ENCODE measurements at regions not wholly inside any gene's neighbourhood (a gene's known extent, or its start where the extent isn't known, plus 50 kb on each side); places are given as distances from the start of the nearest gene placed in this dataset.

- no peaks in the 10 kb centered on the region for H3K36me3 ChIP-seq
- no peaks in the 10 kb centered on the region for H3K9me3 ChIP-seq
- TF ChIP-seq, protein P1, sequence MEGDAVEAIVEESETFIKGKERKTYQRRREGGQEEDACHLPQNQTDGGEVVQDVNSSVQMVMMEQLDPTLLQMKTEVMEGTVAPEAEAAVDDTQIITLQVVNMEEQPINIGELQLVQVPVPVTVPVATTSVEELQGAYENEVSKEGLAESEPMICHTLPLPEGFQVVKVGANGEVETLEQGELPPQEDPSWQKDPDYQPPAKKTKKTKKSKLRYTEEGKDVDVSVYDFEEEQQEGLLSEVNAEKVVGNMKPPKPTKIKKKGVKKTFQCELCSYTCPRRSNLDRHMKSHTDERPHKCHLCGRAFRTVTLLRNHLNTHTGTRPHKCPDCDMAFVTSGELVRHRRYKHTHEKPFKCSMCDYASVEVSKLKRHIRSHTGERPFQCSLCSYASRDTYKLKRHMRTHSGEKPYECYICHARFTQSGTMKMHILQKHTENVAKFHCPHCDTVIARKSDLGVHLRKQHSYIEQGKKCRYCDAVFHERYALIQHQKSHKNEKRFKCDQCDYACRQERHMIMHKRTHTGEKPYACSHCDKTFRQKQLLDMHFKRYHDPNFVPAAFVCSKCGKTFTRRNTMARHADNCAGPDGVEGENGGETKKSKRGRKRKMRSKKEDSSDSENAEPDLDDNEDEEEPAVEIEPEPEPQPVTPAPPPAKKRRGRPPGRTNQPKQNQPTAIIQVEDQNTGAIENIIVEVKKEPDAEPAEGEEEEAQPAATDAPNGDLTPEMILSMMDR (IDR thresholded peaks at IDR 0.05) = no peak
- H3K4me3 ChIP-seq = no peak overlapping the region
- DNase-seq (ENCODE audit: low spot score in 2 of 2) = no peak
- intact Hi-C loops (cut with DNase I) = no loop called here
- no peaks in the 10 kb centered on the region for H3K4me1 ChIP-seq
- no peaks in the 10 kb centered on the region for H3K27me3 ChIP-seq
- no peak overlapping the region for H3K27ac ChIP-seq
Measured at GRCh38 chr1:48099072-48099773, 102.0 kb upstream of the TRABD2B start.

DNA sequence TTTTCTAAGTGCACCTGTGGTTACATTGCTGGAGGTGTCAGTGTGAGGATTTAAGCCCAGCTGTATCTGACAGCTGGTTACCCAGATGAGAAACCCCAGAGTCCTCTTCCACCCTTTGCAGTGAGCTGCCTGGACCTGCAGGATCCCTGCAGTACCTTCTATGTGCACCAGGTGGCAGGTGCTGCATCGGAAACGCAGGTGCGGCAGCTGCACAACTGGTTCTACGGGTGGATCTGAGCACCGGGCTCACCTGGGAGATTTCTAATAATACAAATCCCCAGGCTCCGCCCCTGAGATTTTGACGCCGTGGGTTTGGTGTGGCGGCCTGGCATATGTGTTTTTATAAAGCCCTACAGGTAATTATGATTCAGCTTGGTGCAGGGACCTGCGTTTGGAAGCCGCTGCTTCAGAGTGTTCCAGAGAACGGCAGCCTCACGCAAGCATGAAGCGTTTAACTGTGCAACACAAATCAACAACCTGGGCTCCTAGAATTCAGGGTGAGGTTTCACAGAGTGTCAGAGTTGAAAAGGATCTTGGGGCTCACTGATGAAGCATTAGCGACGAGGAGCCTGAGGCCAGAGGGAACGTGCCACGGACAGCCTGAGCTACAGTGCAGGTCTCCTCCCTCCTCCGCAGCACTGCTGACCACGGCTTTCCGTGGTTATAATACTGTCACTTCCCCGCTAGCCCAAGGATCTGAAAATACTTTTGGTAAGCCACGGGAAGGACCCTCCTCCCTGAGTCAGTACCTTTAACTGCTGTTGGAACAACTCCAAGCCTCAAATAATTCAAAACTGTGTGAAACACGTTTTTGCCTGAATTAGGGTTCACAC lies 96.7 kb upstream of the TRABD2B start:
- peak in 1 of 2 donors; percentile 71 for DNase-seq (ENCODE audit: low spot score in 2 of 2)
- Histone ChIP-seq H3K36me3 (no peaks in the 10 kb centered on the region), H3K9me3 (no peaks in the 10 kb centered on the region), H3K27ac (no peak overlapping the region), H3K4me3 (no peak overlapping the region), H3K4me1 (no peaks in the 10 kb centered on the region), H3K27me3 (no peaks in the 10 kb centered on the region)
- TF ChIP-seq, protein P1 (IDR thresholded peaks at IDR 0.05) = peak; percentile 27 to 66 (median 56)
- intact Hi-C loops (cut with DNase I) = no loop called here

DNA sequence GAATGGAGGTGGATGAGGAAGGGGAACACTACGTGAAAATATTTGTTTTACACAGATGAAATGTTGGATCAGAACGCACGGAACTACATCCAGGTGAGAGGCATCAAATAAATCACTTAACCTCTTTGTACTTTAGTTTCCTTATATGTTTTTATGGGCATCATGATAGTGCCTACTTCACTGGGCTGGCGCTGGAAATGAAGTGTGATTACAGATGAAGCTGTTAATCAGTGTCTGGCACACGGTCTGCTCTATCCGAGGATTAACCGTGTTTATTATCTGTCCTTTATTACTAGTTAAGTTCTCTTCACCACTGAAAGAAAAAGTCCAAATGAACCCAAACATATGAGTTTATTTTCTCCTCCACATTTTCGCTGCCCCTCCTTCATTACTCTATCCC lies 96.0 kb upstream of the TRABD2B start:
- H3K4me1 ChIP-seq = no peaks in the 10 kb centered on the region
- H3K27ac ChIP-seq = no peak overlapping the region
- H3K36me3 ChIP-seq = no peaks in the 10 kb centered on the region
- TF ChIP-seq, protein P1 (IDR thresholded peaks at IDR 0.05) = no peak
- no peaks in the 10 kb centered on the region for H3K9me3 ChIP-seq
- no peak overlapping the region for H3K4me3 ChIP-seq
- no peak for DNase-seq (ENCODE audit: low spot score in 2 of 2)
- intact Hi-C loops (cut with DNase I) = no loop called here
- no peaks in the 10 kb centered on the region for H3K27me3 ChIP-seq

- no peaks in the 10 kb centered on the region for H3K27me3 ChIP-seq
- no peak overlapping the region for H3K4me3 ChIP-seq
- H3K27ac ChIP-seq = no peak overlapping the region
- H3K9me3 ChIP-seq = no peaks in the 10 kb centered on the region
- no peaks in the 10 kb centered on the region for H3K36me3 ChIP-seq
- H3K4me1 ChIP-seq = no peaks in the 10 kb centered on the region
- intact Hi-C loops (cut with DNase I) = no loop called here
- TF ChIP-seq, protein P1 (IDR thresholded peaks at IDR 0.05) = no peak
- no peak for DNase-seq (ENCODE audit: low spot score in 2 of 2)
Measured at GRCh38 chr1:48092401-48092800, 95.2 kb upstream of the TRABD2B start.

DNA sequence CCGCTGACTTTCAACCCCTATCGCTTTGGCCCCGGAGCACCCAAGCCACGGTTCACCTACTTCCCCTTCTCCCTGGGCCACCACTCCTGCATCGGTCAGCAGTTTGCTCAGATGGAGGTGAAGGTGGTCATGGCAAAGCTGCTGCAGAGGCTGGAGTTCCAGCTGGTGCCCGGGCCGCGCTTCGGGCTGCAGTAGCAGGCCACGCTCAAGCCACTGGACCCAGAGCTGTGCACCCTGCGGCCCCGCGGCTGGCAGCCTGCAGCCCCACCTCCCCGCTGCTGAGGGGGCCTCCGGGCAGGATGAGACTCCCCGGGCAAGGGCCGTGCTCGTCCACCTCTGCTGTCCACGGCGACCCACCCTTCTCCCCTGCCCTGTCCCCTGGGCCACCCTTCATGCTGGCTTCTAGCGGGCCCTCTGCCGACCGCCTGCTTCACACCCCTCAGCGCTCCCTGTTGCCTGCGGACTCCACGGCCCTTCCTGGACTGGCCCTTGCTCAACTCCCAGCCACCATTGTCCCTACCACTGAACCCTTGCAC lies 92.2 kb upstream of the TRABD2B start:
- intact Hi-C loops (cut with DNase I) = no loop called here
- TF ChIP-seq, protein P1 (IDR thresholded peaks at IDR 0.05) = no peak
- H3K4me3 ChIP-seq = no peak overlapping the region

More for the DNA sequence above, 92.2 kb upstream of the TRABD2B start:
- H3K27me3 ChIP-seq = no peaks in the 10 kb centered on the region
- no peaks in the 10 kb centered on the region for H3K4me1 ChIP-seq
- no peak overlapping the region for H3K27ac ChIP-seq
- DNase-seq (ENCODE audit: low spot score in 2 of 2) = no peak
- no peaks in the 10 kb centered on the region for H3K9me3 ChIP-seq
- no peaks in the 10 kb centered on the region for H3K36me3 ChIP-seq
